Mesenchymal stem cell (in vitro differentiated cells and primary cell): ENCODE measurements at regions not wholly inside any gene's neighbourhood (a gene's known extent, or its start where the extent isn't known, plus 50 kb on each side); places are given as distances from the start of the nearest gene placed in this dataset.

Experiments
- DNase-seq: peaks from one replicate; pipeline ENCODE4 v3.0.0-alpha.2; 2013
- H2AFZ ChIP-seq: one replicate; pipeline ENCODE4 v1.6.1; 2013; ENCODE audit warnings: low read depth, mild to moderate bottlenecking, control low read depth, inconsistent platforms, low read length, moderate library complexity
- H2AK5ac ChIP-seq: 2 replicates; pipeline ENCODE4 v1.6.1; 2013; ENCODE audit warnings: low read length, moderate library complexity, mild to moderate bottlenecking, inconsistent platforms; ENCODE audit not compliant: severe bottlenecking
- H2BK120ac ChIP-seq: one replicate; pipeline ENCODE4 v1.6.1; 2013; ENCODE audit warnings: low read depth, mild to moderate bottlenecking, inconsistent platforms, low read length, moderate library complexity
- H2BK12ac ChIP-seq, 2 experiments: one replicate each; pipeline ENCODE4 v1.6.1; 2013; ENCODE audit warnings: inconsistent platforms in 2 of 2, low read length in 2 of 2, mild to moderate bottlenecking in 2 of 2, moderate library complexity in 2 of 2, control low read depth in 1 of 2
- H2BK15ac ChIP-seq: one replicate; pipeline ENCODE4 v1.6.1; 2013; ENCODE audit warnings: mild to moderate bottlenecking, low read depth, inconsistent platforms; ENCODE audit not compliant: poor library complexity, severe bottlenecking
- H2BK5ac ChIP-seq: 2 replicates; pipeline ENCODE4 v1.6.1; 2013; ENCODE audit warnings: low read depth, mild to moderate bottlenecking, low read length, control low read depth, inconsistent platforms; ENCODE audit not compliant: poor library complexity, severe bottlenecking
- H3K14ac ChIP-seq, 2 experiments: one replicate each; pipeline ENCODE4 v1.6.1; 2013; ENCODE audit warnings: inconsistent platforms in 2 of 2, low read length in 2 of 2, control low read depth in 1 of 2, mild to moderate bottlenecking in 1 of 2, moderate library complexity in 1 of 2
- H3K18ac ChIP-seq, 2 experiments: one replicate each; pipeline ENCODE4 v1.6.1; 2013; ENCODE audit warnings: inconsistent platforms in 2 of 2, low read length in 2 of 2, control low read depth in 1 of 2, low read depth in 1 of 2, mild to moderate bottlenecking in 1 of 2
- H3K23ac ChIP-seq, 2 experiments: one replicate each; pipeline ENCODE4 v1.6.1; 2013; ENCODE audit warnings: inconsistent platforms in 2 of 2, low read length in 2 of 2, mild to moderate bottlenecking in 2 of 2, moderate library complexity in 2 of 2, control low read depth in 1 of 2
- H3K27ac ChIP-seq: 2 replicates; pipeline ENCODE4 v1.5.1; 2013; ENCODE audit warnings: mild to moderate bottlenecking, moderate library complexity, low read length, control low read depth, inconsistent platforms; ENCODE audit not compliant: poor library complexity, severe bottlenecking
- H3K27me3 ChIP-seq, 2 experiments: 2 replicates each; pipeline versions ENCODE4 v1.6.1 to v1.7.0; 2013; ENCODE audit warnings: low read length in 2 of 2, mild to moderate bottlenecking in 2 of 2, moderate library complexity in 2 of 2, control low read depth in 1 of 2, inconsistent platforms in 1 of 2; ENCODE audit not compliant: control insufficient read depth in 1 of 2, insufficient read depth in 1 of 2
- H3K36me3 ChIP-seq, 2 experiments: 2 replicates each; pipeline versions ENCODE4 v1.6.1 to v1.7.0; 2013; ENCODE audit warnings: low read length in 2 of 2, control low read depth in 1 of 2, inconsistent platforms in 1 of 2, low read depth in 1 of 2, mild to moderate bottlenecking in 1 of 2; ENCODE audit not compliant: insufficient read depth in 2 of 2, control insufficient read depth in 1 of 2
- H3K4ac ChIP-seq, 2 experiments: one replicate each; pipeline ENCODE4 v1.6.1; 2013; ENCODE audit warnings: inconsistent platforms in 2 of 2, low read length in 2 of 2, mild to moderate bottlenecking in 2 of 2, moderate library complexity in 2 of 2, control low read depth in 1 of 2, low read depth in 1 of 2
- H3K4me1 ChIP-seq: 2 replicates; pipeline ENCODE4 v1.6.1; 2013; ENCODE audit warnings: low read depth, low read length, control low read depth; ENCODE audit not compliant: control insufficient read depth, insufficient read depth
- H3K4me2 ChIP-seq: 2 replicates; pipeline ENCODE4 v1.6.1; 2013; ENCODE audit warnings: low read length, mild to moderate bottlenecking, inconsistent platforms; ENCODE audit not compliant: poor library complexity, severe bottlenecking
- H3K4me3 ChIP-seq, 2 experiments: 2 replicates each; pipeline versions ENCODE4 v1.5.1 to v1.7.0; 2013; ENCODE audit warnings: low read length in 2 of 2, mild to moderate bottlenecking in 2 of 2, control low read depth in 1 of 2, low read depth in 1 of 2; ENCODE audit not compliant: insufficient read depth in 1 of 2
- H3K79me1 ChIP-seq: replicated peaks from 2 replicates; pipeline ENCODE4 v1.6.1; 2013; ENCODE audit warnings: mild to moderate bottlenecking, control low read depth, low read length, inconsistent platforms; ENCODE audit not compliant: poor library complexity, severe bottlenecking
- H3K9ac ChIP-seq: 2 replicates; pipeline ENCODE4 v1.7.0; 2013; ENCODE audit warnings: mild to moderate bottlenecking, low read length, moderate library complexity
- H3K9me3 ChIP-seq: 2 replicates; pipeline ENCODE4 v1.7.0; 2013; ENCODE audit warnings: mild to moderate bottlenecking, low read length; ENCODE audit not compliant: control insufficient read depth
- H4K8ac ChIP-seq: one replicate; pipeline ENCODE4 v1.6.1; 2013; ENCODE audit warnings: inconsistent platforms, mild to moderate bottlenecking, low read length, moderate library complexity
- H4K91ac ChIP-seq: one replicate; pipeline ENCODE4 v1.6.1; 2013; ENCODE audit warnings: mild to moderate bottlenecking, low read length, inconsistent platforms
- WGBS: methylation state at CpG from one replicate; pipeline ENCODE4 v1.1.7; 2013; ENCODE audit warnings: mixed read lengths; 5-methylcytosine and 5-hydroxymethylcytosine counted together

GRCh38 chr4:111662496-111662895 lies 482.8 kb upstream of the FAM241A start:
- DNase-seq: no peak
- Histone ChIP-seq H3K4me2 (no peak overlapping the region), H2AFZ (no peak overlapping the region), H3K36me3 (no peaks in the 10 kb centered on the region), H2BK120ac (no peak overlapping the region), H3K27me3 (no peaks in the 10 kb centered on the region), H4K8ac (no peak overlapping the region), H2BK12ac (no peak overlapping the region), H3K14ac (no peak overlapping the region), H2BK15ac (no peak overlapping the region), H3K4ac (no peak overlapping the region), H4K91ac (no peak overlapping the region), H3K9ac (no peak overlapping the region), H3K79me1 (no peaks in the 10 kb centered on the region), H3K9me3 (no peaks in the 10 kb centered on the region), H2BK5ac (no peak overlapping the region), H3K27ac (no peak overlapping the region), H3K4me3 (no peak overlapping the region), H2AK5ac (no peak overlapping the region), H3K4me1 (no peaks in the 10 kb centered on the region), H3K23ac (no peak overlapping the region), H3K18ac (no peak overlapping the region)
- WGBS: no CpG with 5 or more reads among the region's 1 CpG

GRCh38 chr4:111664308-111664945 lies 480.8 kb upstream of the FAM241A start:
- Histone ChIP-seq H2BK120ac (no peak overlapping the region), H4K91ac (no peak overlapping the region), H3K27me3 (no peaks in the 10 kb centered on the region), H2AK5ac (no peak overlapping the region), H3K36me3 (no peaks in the 10 kb centered on the region), H2BK5ac (no peak overlapping the region), H3K23ac (no peak overlapping the region), H3K4me2 (no peak overlapping the region), H2BK12ac (no peak overlapping the region), H3K4me3 (no peak overlapping the region), H3K9me3 (no peaks in the 10 kb centered on the region), H2AFZ (no peak overlapping the region), H3K9ac (no peak overlapping the region), H3K4ac (no peak overlapping the region), H3K18ac (no peak overlapping the region), H3K4me1 (no peaks in the 10 kb centered on the region), H2BK15ac (no peak overlapping the region), H3K79me1 (no peaks in the 10 kb centered on the region), H3K14ac (no peak overlapping the region), H3K27ac (no peak overlapping the region), H4K8ac (no peak overlapping the region)
- no peak for DNase-seq
- WGBS: 100% methylated on average over 1 of the region's 1 CpG

GRCh38 chr4:111666826-111667360 lies 478.4 kb upstream of the FAM241A start:
- H3K27me3 ChIP-seq: no peaks in the 10 kb centered on the region
- no peak overlapping the region for H3K4me3 ChIP-seq
- no peak overlapping the region for H2BK15ac ChIP-seq
- H2BK120ac ChIP-seq: no peak overlapping the region
- H3K9ac ChIP-seq: no peak overlapping the region
- no peak overlapping the region for H3K23ac ChIP-seq
- no peak overlapping the region for H3K4ac ChIP-seq
- no peak overlapping the region for H2AFZ ChIP-seq
- H4K8ac ChIP-seq: no peak overlapping the region
- DNase-seq: no peak
- H2BK12ac ChIP-seq: no peak overlapping the region
- no peak overlapping the region for H3K27ac ChIP-seq
- WGBS: 100% methylated on average over 1 of the region's 2 CpGs
- no peaks in the 10 kb centered on the region for H3K4me1 ChIP-seq
- H3K79me1 ChIP-seq: no peaks in the 10 kb centered on the region
- no peaks in the 10 kb centered on the region for H3K9me3 ChIP-seq
- H3K36me3 ChIP-seq: no peaks in the 10 kb centered on the region
- H3K18ac ChIP-seq: no peak overlapping the region
- H3K4me2 ChIP-seq: no peak overlapping the region
- no peak overlapping the region for H2BK5ac ChIP-seq
- H3K14ac ChIP-seq: no peak overlapping the region
- no peak overlapping the region for H2AK5ac ChIP-seq
- H4K91ac ChIP-seq: no peak overlapping the region

GRCh38 chr4:111671756-111672155 lies 473.5 kb upstream of the FAM241A start:
- 61% methylated on average over 1 of the region's 2 CpGs for WGBS
- H3K4ac ChIP-seq: no peak overlapping the region

More at GRCh38 chr4:111671756-111672155, 473.5 kb upstream of the FAM241A start:
- no peak overlapping the region for H2AFZ ChIP-seq
- H3K4me3 ChIP-seq: no peak overlapping the region
- DNase-seq: no peak
- no peak overlapping the region for H2BK120ac ChIP-seq
- H3K27ac ChIP-seq: no peak overlapping the region
- no peak overlapping the region for H2BK12ac ChIP-seq
- no peak overlapping the region for H3K9ac ChIP-seq
- H3K9me3 ChIP-seq: no peaks in the 10 kb centered on the region
- H3K27me3 ChIP-seq: no peaks in the 10 kb centered on the region
- no peak overlapping the region for H4K91ac ChIP-seq
- H4K8ac ChIP-seq: no peak overlapping the region
- H3K18ac ChIP-seq: no peak overlapping the region
- no peak overlapping the region for H3K14ac ChIP-seq
- no peak overlapping the region for H3K23ac ChIP-seq
- no peak overlapping the region for H2BK5ac ChIP-seq
- H3K4me2 ChIP-seq: no peak overlapping the region
- H2BK15ac ChIP-seq: no peak overlapping the region
- no peaks in the 10 kb centered on the region for H3K36me3 ChIP-seq
- H2AK5ac ChIP-seq: no peak overlapping the region
- no peaks in the 10 kb centered on the region for H3K79me1 ChIP-seq
- H3K4me1 ChIP-seq: no peaks in the 10 kb centered on the region
